Superior temporal gyrus (tissue), 1 donor: ENCODE measurements at regions not wholly inside any gene's neighbourhood (a gene's known extent, or its start where the extent isn't known, plus 50 kb on each side); places are given as distances from the start of the nearest gene placed in this dataset.
"Not testable (repeated sequence)": the region's sequence is repeated elsewhere in the genome, so short reads cannot be mapped to it uniquely, and the experiment has no call there.

Source experiments
- DNase-seq: peaks from one replicate; pipeline ENCODE4 v3.0.0-alpha.2; 2016; ENCODE audit errors: extremely low spot score

- DNase-seq: no peak
Measured at GRCh38 chr22:48302657-48303368, 1524.9 kb downstream of the BRD1 start.

- no peak for DNase-seq
Measured at GRCh38 chr22:48301908-48302307, 1525.8 kb downstream of the BRD1 start.

- DNase-seq: no peak
Measured at GRCh38 chr22:48301421-48301820, 1526.3 kb downstream of the BRD1 start.

DNA sequence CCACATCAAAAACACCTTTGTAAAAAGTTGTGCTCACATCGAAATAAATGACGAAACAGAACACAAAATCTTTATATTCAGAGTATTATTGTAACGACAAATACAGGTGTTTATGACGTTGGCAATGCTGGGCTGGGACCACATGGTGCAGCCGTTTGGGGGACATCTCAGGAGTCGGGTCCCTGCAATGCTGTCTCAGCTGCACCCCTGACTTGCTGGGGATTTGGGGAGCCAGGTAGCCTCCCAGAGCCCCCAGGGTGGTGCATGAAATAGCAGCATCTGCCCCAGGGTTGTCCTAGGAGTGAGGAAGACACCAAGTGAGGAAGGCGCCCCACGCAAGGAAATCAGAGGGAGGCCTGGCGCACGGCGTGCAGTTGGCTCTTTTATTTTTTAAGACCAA is 1526.8 kb downstream of the BRD1 start:
- no peak for DNase-seq

DNA sequence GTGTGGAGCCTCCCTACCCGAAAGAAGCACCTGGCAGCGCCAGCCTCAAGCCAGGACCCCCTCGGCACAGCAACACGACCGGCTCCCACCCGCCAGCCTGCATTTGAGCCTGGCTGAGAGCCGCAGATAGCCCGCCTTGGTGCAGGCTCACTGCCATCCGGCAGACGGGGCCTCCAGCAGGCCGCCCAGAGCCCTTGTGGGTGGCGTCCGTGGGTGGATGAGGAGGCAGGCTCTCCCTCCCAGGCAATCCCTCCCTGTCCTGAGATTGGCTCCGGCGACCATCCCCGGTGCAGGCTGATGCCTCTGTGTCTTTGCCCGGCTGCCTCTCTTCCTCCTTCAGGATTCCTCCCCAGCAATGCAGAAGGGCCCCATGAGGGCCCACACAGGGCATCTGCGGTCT is 1527.9 kb downstream of the BRD1 start:
- DNase-seq: no peak

GRCh38 chr22:48299124-48299523 is 1528.5 kb downstream of the BRD1 start:
- DNase-seq: no peak

DNA sequence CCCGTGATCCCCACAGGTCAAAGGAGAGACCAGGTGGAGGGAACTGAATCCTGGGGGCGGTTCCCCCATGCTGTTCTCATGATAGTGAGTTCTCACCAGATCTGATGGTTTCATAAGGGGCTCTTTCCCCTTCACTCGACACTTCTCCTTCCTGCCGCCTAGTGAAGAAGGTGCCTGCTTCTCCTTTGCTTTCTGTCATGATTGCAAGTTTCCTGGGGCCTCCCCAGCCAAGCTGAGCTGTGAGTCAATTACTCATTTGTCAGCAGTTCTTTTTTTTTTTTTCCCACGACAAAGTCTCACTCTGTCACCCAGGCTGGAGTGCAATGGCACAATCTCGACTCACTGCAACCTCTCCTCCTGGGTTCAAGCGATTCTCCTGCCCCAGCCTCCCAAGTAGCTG is 1530.4 kb downstream of the BRD1 start:
- DNase-seq: no peak

DNA sequence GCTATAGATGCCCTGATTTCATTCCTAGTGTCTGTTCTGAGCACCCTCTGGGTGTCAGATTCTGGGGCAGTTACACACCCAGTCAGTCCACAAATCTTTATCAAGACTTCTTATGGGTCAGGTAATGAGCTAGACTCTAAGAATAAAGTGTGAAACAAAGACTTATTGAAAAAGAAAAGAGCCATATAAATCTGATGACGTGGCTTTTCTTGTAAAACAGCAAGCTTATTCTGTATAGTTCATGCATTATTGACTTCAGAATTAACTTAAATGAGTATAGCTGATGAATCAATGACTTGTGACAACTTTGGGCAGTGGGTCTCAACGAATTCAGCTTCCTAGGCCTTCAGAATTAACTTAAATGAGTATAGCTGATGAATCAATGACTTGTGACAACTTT is 1527.5 kb downstream of the TBC1D22A start:
- DNase-seq: not testable (repeated sequence)

DNA sequence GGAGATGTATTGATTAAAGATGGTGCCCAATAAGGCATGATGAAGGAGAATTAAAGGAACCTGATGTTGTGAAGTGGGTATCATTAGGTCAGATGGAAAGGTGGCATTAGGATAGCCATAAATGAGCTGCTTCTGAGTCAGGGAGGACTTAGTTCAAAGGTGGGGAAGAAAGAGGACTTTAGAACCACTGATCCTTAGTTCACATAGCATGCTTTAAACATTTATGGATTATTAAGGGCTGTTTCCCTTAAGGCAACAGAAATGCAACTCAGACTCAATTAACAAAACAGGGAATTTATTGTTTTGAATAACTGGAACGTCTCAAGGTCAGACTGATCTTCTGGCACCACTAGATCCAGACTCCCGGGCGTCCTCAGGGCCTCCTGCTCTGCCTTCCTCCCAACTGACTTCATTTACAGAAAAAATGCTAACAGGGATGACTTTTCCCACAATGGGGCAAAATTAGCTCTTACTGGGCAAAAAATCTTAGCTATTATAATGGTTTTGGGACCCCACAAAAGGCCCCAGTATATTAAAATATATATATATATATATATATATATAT is 1526.0 kb downstream of the TBC1D22A start:
- no peak for DNase-seq

DNA sequence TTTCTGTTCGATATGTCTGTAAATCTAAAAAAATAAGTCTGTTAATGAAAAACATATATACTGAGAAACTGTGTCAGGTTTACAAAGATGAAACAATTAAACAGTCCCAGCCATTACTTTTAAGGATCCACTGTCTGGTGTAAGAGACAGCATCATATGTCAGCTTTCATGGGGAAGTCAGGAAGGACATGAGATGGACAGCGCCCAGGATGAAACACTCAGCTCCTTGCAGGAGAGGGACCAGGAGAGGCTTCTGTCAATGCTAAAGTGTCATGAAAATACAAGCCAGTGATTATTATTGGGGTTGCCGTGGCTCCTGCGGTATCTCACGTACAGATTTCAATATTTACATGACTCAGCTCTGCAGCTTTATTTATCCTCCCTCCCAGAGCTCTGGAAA is 1524.6 kb downstream of the TBC1D22A start:
- DNase-seq: no peak

DNA sequence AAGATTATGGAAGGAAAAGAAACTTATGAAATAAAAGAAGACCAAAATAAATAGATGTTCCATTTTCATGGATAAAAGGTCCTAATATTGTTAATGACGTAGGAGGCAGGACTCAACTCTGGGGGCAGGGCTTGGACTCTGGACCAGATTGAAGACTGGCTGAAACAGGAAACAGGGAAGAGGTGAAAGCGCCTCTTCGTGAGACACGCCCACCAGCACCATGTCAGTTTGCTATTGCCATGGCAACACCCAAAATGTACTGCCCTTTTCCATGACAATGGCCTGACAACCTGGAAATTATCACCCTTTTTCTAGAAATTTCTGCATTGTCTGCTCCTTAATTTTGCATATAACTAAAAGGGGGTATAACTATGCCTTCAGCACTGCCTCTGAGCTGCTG is 1522.2 kb downstream of the TBC1D22A start:
- no peak for DNase-seq

DNA sequence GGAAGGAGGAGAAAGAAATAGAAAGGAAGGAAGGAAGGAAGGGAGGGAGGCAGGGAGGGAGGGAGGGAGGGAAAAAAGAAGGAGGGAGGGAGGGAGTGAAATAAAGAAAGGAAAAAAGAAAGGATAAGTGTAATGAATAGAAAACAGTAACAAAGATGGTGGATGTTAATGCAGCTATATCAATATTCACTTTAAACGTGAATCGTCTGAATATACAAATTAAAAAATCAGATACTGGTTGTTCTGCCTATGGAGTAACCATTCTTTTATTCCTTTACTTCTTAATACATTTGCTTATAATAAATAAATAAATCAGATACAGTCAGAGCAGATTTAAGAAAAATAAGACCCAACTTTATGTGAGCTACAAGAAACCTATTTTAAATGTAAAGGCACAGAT is 1520.4 kb downstream of the TBC1D22A start:
- DNase-seq: no peak

- DNase-seq: no peak
Measured at GRCh38 chr22:48279461-48279756, 1517.0 kb downstream of the TBC1D22A start.

- no peak for DNase-seq
Measured at GRCh38 chr22:48278620-48279460, 1516.4 kb downstream of the TBC1D22A start.

- peak; percentile 22 for DNase-seq
Measured at GRCh38 chr22:48277868-48278581, 1515.6 kb downstream of the TBC1D22A start.

DNA sequence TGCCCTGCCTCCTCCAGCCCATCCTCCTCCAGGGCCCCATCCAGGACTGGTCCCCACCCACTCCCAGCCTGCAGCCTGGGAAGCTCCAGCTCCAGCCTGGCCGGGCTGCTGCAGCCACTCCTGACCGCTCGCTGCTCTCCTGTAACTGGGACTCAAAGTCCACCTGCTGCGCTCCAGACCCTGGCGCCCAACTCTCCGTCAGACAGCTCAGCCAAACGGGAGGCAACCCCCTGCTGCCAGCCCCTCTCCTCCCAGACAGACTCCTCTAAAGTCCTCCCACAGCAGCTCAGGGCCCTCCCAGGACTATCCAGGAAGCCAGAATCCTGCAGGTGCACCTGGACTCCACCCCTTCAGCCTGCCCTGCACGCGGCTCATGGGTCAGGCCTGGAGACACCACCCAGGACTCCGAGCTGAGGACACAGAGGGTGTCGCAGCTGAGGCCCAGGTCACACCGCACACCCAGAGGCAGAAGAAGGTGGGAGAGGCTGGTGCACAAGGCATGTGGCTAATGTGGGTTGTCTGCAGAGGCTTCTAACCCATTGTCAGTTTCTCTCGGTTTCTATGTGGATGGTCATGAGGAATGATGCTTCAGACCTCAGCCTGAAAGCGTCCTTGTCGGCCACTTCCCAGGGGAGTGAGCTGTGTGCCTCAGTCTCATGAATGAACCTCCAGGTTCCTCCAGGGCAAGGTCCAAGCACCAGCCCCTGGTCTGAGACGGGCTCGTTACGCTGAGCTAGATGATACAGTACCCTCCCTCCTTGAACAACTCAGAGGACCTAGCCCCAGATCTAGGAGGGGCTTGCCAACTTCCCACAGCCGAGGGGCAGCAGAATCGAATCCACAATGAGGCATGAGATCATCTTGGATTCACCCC is 1514.8 kb downstream of the TBC1D22A start:
- no peak for DNase-seq

DNA sequence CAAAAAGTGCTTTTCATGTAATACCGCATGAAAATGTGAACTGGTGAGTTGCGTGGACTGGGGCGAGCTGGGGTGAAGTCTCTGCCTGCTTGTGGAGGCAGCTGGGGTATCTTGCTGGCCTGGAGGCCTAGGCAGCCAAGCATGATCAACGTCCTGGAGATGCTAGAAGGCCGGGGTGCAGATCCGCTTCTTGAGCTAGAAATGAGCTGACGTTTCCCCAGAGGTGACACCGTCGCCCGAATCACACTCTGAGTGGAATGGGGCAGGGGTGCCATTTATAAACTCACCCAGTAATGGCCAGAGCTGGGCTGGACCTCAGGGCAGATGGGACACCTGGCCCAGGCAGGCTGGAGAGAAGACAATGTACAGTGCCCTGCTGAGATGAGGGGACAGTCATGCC is 1513.0 kb downstream of the TBC1D22A start:
- no peak for DNase-seq

DNA sequence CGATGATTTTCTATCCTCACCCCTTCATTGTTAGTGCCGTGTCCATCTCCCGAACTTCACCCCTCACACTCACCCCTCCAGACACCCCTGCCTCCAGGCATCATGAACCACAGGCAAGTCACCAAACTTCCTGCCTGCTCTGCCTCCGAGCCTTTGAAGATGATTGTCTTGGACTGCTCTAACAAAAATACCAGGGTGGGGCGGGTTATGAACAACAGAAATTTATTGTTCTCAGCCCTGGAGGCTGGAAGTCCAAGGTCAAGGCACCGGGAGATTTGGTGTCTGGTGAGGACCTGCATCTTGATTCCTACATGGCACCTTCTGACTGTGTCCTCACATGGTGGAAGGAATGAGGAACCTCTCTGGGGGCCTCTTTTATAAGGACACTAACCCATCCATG is 1508.3 kb downstream of the TBC1D22A start:
- no peak for DNase-seq

GRCh38 chr22:48268771-48269552 is 1506.5 kb downstream of the TBC1D22A start:
- DNase-seq: no peak

- DNase-seq: no peak
Measured at GRCh38 chr22:48268293-48268692, 1505.8 kb downstream of the TBC1D22A start.

- DNase-seq: no peak
Measured at GRCh38 chr22:48267681-48268080, 1505.2 kb downstream of the TBC1D22A start.
